NCI-H1092 (cell line): ENCODE measurements at regions not wholly inside any gene's neighbourhood (a gene's known extent, or its start where the extent isn't known, plus 50 kb on each side); places are given as distances from the start of the nearest gene placed in this dataset.

ENCODE experiments used
- DNase-seq: peaks from one replicate; lab custom pipeline; 2025; lab: John Stamatoyannopoulos, UW

DNA sequence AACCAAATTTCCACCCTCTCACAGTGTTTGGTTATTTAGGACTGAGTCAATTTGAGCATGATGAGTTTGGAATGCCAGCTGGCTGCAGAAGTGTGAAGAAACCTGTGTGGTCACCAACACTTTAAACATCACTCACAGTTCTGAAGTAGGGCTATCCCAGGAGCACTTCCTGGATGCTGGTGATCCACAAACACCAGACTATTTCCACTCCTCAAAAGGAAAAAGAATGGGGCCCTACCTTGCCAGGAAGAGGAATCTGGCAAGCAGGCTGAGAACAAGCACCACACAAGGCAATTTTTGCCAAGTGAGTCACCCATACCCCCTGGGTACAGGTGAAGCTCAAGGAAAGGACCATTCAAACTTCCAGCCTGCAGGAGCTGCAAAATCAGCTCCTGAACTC is 294.2 kb upstream of the PTGER4 start:
- no peak for DNase-seq

DNA sequence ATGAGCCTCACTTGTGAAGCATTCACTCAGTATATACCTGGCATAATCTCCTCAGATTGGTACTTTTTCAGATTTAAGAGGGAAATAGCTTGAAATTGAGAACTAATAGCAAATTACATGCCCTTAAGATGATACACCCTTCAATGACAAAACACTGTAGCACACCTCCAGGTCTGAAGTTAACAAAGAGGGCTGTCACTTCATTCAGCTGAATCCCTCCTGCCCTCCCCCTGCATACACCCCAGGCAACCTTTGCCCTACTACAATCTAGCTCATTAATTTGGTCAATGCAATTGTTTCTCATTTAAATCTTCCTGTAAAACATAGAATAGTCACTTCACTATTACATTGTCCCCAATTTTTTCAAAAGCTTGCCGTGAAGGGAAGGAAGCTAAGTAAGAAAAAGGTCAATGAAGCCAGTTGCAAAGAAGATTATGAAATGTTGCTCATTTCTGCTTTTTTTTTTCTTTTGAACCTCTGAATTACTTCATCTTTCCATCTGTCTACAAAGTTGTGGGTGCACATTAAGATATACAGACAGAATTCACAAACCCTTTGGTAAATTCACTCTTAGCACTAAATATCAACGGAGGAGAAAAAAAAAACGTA is 294.8 kb upstream of the PTGER4 start:
- no peak for DNase-seq

DNA sequence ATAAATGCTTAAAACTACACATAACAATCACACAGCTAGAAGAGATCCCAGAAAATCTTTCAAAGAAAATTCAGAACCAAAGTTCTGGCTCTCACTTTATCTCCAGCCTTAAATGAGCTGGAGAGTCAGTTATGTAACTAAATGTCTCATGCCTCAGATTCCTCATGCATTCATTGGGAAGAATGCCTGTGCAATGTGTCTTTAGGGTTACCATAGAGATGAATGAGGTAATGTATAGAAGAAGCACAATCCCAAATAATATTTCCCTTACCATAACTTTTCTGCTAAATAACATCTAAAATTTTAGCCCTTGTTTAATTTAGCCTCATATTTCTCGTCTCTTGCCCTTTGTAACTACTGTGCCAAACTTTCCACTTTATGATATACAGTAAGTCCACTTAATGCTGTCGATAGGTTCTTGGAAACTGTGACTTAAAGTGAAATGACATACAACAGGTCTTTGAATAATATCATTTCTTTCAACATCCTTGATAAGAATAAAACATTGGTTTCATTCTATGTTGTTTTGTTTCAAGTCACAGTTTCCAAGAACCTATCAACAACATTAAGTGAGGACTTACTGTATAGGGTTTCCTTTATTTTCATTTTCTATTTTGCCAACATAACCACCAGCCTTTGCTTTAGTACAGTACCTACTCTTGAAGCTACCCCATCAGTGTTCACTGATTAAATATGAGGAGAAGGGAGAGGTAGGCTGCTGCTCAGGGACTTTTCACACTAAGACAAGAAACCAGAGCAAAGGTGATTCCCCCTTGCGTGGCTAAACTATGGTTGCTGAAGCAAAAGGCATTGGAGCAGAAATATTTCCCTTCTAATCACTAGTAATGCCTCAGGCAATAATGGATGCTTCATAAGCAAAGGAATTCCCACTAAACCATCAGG is 295.7 kb upstream of the PTGER4 start:
- DNase-seq, result no peak

DNA sequence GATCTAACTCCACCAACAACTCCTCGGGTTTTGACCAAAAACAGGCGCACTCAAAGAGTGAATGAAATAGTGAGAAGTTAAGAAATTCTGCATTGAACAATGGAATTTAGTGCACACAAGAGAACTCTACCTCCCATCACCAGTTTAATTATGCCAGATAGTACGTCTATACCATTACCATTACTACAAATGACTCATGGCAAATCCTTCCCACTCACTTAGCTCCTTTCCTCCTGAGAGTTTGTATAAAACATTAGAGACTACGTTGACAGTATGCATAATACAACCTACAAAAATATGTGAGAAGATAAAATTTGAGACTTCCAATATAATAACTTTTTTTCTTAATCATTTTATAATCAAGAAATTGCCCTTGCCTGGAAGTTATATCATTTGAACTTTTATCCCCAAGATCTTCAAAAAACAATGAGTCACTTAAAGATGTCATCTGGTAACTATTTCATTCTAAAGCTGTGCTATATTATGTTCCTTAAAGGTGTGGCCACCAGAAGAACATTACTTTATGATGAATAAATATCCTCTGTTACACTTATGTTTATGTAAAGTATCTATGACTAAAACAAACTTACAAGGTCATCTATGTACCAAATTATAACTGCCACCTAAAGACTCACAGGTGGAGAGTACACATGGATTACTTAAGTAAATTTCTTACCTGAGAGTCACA is 297.9 kb upstream of the PTGER4 start:
- no peak for DNase-seq

DNA sequence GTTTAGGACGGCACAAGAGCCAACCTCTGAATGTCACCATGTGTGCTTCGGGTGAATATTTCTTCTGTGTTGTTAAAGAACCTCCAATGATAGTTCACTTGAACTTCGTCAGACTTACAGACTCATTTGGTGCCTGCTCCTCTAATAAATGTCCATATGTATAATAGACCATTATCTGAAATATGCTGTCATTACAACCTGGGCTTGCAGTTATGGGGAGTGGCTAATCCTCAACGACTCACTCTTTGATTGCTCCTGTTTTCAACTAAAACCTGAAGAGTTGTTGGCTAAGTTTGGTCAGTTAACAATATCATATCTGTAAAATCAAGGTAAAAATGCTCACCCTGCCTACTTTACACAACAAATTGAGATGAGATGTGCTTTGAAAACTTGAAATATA is 298.7 kb upstream of the PTGER4 start:
- DNase-seq, result no peak

DNA sequence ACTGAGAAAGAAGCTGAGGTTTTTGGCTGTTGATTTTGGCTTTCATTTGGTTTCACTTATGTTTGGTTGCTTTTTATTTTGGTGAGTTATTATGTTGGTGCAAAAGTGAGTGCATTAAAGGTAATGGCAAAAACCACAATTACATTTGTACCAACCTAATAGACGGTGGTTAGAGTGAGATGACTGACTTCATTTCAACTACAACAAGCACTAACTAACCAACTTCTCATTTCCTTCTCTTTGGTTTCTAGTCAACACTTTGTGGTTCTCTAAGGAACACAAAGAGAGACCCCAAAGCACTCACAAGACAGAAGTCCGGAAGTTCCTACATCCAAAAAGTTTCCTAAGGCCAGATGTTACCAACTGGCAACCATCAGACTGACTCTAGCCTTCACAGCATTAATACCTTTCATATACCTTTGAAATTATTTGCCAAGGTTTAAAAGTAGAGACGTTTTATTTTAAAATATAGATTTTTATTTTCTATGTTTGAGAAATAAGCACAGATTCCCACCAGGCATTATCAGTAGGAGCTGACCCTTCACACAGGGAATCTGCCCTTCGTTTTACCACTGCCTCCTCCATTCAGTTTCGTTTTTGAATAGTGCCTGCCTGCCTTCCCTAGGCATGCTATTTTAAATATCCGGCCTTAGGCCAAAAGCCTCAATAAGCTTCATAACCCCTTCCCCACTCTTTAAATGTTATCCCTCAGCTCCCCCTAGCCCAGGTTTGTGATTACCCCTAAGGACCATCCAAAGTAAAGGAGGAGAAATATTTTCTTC is 301.1 kb upstream of the PTGER4 start:
- DNase-seq, result no peak

DNA sequence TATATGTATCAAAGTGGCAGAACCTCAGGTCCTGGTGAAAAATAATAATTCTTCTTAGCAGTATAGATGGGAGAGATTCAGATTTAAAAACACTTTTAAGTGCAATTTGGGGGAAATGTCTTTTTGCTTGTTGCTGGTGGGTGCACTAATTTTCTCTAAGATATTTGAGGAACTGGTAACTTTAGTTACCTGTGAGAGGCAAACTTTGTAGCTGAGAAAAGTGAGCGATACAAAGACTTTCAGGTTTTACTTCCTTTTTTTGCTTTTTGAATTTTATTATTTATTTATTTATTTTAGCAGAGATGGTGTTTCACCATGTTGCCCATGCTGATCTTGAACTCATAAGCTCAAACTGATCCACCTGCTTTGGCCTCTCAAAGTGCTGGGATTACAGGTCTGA is 303.1 kb upstream of the PTGER4 start:
- no peak for DNase-seq

DNA sequence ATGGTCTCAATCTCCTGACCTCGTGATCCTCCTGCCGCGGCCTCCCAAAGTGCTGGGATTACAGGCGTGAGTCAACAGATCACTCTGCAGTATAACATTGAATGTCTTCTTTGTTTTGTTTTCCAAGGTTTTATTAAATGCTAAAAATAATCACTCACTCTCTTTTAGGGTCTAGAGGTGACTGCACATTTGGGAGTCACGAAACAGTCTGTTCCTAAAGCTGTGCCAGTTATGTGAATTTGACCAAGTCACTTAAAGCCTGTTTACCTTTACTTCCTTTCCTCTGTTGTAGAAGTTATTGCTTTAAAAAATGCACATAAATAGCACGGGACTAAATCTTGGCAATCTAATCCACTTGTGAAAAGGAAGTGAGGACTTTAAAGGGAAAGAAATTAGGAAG is 304.9 kb upstream of the PTGER4 start:
- DNase-seq, result no peak

DNA sequence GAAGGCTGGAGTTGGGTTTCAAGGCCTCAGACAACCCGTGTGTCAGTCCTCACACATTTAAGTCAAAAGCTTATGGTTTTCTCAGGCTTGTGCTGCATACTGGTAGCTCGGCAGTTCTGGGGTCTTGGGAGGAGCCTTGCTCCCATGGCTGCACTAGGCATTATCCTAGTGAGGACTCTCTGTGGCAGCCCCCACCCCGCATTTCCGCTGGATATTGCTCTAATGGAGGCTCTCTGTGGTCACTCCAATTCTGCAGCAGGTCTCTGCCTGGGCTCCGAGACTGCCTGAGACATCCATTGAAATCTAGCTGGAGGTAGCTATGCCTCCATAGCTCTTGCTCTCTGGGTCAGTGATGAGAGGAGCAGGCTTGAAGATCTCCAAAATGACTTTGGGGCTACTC is 311.5 kb upstream of the PTGER4 start:
- no peak for DNase-seq

DNA sequence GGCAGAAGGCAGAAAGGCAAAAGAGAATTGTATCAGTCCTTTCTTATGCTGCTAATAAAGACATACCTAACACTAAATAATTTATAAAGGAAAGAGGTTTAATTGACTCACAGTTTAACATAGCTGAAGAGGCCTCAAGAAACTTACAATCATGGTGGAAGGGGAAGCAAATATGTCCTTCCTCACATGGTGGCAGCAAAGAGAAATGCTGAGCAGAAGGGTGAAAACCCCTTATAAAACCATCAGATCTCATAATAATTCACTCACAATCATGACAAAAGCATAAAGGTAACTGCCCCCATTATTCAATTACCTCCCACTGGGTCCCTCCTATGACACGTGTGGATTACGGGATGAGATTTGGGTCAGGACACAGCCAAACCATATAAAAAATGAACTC is 312.5 kb upstream of the PTGER4 start:
- DNase-seq, result no peak

DNA sequence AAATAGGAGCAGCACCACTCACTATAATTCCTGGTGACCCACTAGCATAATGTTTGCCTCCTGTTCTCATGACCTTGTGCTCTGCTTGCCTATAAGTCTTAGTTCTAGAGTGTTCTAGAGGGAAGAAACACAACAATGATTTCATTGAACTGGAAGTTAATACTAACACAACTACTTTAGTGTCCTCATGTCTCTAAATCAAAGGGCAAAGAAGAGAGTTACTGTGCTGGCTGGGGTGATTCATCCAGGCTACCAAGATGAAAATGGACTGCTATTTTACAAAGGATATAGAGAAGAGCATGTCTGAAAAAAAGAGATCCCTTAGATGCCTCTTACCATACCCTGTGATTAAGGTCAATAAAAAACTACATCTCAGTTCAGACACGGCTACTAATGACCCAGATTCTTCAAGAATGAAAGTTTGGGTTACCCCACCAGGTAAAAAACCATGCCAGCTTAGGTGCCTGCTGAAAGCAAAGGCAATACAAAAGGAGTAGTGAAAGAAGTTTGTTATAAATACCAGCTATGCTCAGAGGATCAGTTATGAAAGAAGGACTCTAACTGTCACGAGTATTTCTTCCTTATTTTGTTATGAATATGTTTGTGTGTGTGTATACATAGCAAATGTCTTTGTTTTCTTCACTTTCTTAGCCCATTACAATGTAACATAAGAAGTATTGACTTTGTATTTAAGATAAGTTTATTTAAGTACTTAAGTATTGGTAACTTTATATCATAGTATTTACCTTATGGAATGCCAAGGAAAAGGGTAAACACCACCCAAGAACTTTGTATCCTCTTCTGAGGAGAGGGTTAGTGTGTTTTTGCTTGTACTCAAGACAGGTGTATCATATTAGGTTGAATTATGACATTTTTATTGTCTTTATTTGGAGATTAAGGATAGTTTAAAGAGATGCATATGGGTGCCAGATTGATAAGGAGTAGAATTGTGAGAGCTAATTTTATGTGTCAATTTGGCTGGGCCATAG is 314.1 kb upstream of the PTGER4 start:
- DNase-seq, result no peak

DNA sequence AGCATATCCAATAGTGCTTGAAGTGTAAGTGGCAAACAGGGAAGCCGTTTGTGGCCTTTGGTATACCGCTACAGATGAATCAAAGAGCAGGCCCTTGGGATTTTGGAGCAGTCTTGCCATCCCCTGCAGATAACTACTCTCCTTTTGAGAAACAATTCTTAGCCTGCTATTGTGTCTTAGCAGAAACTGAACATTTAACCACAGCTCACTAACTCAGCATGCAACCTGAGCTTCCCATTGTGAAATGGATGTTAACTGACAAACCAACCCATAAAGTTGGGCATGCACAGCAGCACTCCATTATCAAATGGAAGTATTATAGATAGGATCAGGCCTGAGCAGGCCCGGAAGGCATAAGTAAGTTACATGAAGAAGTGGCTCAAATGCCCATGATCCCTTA is 315.3 kb upstream of the PTGER4 start:
- no peak for DNase-seq

DNA sequence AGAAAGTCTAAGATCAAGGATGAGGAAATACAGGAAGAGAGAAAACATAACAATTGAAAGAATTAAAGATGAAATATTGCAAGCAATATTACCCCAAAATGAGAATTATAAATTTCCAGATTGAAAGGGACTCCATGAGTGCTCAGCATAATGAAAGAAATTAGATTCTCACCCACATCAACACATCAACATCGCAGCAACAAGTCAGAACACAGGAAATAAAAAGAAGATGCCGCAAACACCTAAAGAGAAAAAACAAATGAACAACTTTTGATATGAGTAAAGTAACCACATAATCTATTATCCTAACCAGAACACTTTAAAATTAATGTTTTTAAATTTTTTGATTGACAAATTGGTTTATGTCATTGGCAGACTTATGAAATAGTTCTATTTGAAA is 318.3 kb upstream of the PTGER4 start:
- DNase-seq, result no peak

DNA sequence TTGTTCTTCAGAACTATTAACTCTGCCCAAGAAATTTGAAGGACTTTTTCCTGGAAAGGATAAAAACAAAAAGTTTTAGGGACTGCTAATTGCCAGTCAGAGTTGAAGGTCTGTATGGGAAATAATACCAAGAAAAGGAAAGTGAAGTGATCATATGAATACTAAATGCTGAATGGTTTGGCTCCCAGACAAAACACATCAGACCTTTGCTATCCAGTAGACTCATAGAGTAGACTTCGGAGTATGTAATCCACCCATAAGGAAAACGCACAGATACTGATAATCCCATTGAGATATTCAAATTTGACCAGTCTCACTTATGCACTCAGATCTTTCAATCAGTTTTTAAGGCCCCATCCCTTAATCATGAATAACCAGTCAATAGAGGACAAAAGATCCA is 319.0 kb upstream of the PTGER4 start:
- DNase-seq, result no peak

DNA sequence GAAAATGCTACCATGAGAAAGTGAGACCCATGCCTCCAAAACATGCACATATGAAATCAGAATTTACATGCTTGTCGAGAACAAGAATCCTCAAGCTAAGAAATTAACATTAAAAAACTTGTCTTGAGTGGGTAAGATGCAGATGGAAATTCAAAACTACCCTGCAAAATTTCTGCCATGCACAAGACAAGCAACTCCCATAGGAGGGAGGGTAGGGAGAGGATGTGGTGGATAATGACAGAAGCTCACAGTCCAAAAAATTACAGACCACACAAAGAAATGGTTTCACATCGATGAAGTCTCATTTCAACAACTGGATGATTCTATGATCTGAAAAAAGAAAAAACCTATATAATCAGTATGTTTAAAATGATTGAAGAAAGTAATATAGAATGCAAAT is 319.9 kb upstream of the PTGER4 start:
- DNase-seq, result no peak

DNA sequence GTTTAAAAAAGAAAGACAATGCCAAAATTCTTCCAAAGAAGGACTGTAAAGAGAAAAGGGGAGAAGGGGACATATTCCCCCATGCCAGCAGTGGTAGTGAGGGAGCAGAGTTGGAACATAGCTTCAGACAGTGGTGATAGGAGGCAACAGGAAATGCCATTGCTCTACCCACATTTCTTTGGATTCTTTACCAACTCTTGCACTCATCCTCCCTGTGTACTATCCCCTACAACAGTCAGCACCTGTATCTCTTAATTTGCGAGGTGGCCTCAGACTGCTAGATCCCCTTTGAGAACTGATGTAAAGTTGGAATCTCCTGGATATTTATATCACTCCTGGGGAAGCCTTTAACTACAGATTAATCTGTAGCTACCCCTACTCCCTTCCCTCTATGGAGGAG is 320.6 kb upstream of the PTGER4 start:
- no peak for DNase-seq

DNA sequence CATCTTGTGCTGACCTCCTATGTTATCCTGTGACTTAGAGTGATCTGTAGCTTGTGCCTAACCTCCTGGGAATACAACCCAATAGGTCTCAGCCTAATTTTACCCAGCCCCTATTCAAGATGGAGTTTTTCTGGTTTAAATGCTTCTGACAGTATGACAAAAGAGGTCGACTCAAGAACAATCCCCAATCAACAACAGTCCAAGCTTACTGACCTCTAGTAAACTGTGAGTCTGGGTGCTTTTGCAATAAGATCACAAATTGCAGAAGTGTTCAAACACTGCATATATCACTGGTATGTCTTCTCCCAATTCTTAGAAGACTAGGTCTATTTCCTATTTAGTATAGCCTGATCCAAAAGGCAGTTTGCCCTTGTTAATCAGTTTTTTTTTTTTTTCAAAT is 323.5 kb upstream of the PTGER4 start:
- DNase-seq, result no peak

DNA sequence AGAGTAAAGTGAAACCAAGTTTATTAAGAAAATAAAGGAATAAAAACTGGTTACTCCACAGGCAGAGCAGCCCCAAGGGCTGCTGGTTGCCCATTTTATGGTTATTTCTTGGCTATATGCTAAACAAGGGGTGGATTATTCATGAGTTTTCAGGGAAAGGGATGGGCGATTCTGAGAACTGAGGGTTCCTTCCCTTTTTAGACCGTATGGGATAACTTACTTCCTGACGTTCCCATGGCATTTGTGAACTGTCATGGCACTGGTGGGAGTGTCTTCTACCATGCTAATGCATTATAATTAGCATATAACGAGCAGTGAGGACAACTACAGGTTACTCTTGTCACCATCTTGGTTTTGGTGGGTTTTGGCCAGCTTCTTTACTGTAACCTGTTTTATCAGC is 323.9 kb upstream of the PTGER4 start:
- no peak for DNase-seq

DNA sequence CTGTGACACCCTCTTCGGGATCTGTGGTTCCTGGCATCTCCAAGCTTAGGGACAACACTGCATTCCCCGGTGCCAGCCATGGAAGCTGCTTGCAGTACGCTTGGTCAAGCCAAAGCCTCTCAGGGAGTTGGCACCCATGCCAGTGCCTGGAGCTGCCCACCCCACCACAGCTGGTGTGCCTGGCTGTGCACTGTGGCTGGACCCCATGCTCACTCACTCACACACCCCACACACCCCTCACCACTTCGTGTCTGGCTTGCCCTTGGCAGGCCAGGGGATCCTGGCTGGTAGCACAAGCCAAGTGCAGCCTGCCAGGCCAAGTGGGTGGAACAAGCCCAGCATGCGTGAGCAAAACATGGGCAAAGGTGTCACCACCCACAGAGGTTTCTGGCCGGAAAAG is 324.5 kb upstream of the PTGER4 start:
- no peak for DNase-seq

DNA sequence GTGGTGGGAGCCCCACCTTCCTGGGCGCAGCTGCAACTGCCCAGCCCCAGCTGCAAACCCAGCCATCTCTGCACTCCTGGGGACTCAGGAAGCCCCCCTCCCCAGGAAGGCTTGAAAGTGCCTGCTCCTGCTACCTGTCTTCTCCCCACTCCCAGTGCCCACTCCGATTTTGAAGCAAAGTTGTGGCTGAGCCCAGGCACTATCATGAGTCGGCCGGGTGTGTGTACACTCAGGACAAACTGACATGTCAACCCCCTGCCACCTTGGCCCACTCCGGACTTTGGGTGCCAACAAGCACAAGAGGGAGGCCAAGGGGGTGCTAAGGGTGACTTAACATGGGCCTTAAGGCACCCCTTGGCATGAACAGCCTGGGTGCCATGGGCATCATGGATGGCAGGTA is 325.5 kb upstream of the PTGER4 start:
- no peak for DNase-seq

DNA sequence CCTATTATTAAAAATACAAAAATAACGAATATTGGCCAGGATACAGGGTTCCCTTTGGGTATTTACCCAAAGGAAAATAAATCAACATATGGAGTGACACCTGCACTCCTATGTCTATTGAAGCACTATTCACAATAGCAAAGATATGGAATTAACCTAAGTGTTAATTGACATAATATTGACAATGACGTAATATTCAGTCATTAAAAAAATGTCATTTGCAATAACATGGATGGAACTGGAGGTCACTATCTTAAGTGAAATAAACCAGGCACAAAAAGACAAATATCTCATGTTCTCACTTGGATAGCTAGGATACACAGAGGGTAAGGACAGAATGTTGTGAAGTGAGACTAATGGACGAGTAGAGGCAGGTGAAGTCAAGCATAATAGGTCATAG is 326.3 kb upstream of the PTGER4 start:
- DNase-seq, result no peak
